NCI-H1417 (cell line): ENCODE measurements at regions not wholly inside any gene's neighbourhood (a gene's known extent, or its start where the extent isn't known, plus 50 kb on each side); places are given as distances from the start of the nearest gene placed in this dataset.
A peak's percentile ranks its signal among the peaks of the same experiment; 100 is the strongest.
"Not testable (repeated sequence)": the region's sequence is repeated elsewhere in the genome, so short reads cannot be mapped to it uniquely, and the experiment has no call there.

ENCODE experiments used
- DNase-seq, 3 experiments: peaks; one replicate each; lab custom pipeline; 2025; lab: John Stamatoyannopoulos, UW

DNA sequence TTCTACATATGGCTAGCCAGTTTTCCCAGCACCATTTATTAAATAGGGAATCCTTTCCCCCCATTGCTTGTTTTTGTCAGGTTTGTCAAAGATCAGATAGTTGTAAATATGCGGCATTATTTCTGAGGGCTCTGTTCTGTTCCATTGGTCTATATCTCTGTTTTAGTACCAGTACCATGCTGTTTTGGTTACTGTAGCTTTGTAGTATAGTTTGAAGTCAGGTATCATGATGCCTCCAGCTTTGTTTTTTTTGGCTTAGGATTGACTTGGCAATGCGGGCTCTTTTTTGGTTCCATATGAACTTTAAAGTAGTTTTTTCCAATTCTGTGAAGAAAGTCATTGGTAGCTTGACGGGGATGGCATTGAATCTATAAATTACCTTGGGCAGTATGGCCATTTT is 60.0 kb upstream of the GPC3 start:
- not testable (repeated sequence) for DNase-seq

DNA sequence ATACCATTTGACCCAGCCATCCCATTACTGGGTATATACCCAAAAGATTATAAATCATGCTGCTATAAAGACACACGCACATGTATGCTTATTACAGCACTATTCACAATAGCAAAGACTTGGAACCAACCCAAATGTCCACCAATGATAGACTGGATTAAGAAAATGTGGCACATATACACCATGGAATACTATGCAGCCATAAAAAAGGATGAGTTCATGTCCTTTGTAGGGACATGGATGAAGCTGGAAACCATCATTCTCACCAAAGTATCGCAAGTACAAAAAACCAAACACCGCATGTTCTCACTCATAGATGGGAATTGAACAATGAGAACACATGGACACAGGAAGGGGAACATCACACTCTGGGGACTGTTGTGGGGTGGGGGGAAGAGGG is 81.7 kb upstream of the GPC3 start:
- DNase-seq, result not testable (repeated sequence)

DNA sequence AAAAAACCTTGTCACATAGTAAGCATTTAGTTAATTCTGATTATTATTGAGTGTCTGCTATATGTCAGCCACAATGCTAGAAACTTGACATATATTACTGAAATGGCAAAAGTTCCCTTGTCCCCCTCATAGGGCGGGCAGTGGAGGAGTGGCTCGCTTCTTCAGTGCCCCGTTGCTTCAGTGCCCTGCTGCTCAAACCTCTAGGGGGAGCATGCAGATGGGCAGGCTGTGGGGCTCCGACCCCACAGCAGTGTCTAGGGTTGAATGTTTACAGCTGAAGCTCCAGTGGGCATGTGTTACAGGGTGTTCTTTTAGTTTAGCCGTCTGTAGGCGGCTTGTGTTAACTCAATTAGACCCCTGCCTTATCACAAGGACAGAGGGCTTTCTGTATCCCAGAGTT is 86.5 kb upstream of the GPC3 start:
- DNase-seq, result not testable (repeated sequence)

DNA sequence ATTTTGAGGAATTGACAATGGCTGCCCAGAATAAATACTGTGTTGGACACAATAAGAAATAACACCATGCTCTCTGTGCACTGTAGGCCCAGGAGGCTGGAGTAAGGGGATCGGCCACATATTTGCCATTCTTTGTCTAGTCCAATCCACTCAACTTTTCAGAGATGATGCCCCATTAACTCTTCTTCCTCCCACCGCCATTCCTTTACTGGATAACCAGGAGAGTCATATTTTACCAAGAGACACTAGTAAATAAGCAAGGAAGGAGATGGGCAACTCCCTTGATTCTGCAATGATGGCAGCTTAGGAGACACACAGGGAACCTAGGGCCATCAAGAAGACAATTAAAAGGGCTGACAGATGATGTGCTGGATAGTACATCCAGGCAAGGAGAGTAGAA is 87.9 kb upstream of the GPC3 start:
- DNase-seq, result no peak

DNA sequence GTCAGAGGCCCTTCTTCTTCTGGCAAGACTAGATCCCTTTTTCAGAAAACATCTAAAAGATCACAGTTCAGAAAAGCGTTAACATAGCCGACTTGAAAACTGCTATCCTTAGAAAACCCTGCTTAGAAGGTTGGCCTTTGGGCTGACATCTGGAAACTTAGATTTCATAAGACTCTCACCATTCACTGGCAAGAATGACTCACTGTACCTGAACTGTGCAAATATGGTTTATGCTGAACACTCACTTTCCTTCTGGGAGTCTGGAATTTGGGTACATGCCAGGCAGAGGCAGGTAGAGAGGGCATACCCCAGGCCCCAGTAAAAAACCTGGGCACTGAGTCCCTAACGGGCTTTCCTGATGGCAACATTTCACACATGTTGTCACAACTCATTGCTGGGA is 88.8 kb upstream of the GPC3 start:
- DNase-seq, result no peak

DNA sequence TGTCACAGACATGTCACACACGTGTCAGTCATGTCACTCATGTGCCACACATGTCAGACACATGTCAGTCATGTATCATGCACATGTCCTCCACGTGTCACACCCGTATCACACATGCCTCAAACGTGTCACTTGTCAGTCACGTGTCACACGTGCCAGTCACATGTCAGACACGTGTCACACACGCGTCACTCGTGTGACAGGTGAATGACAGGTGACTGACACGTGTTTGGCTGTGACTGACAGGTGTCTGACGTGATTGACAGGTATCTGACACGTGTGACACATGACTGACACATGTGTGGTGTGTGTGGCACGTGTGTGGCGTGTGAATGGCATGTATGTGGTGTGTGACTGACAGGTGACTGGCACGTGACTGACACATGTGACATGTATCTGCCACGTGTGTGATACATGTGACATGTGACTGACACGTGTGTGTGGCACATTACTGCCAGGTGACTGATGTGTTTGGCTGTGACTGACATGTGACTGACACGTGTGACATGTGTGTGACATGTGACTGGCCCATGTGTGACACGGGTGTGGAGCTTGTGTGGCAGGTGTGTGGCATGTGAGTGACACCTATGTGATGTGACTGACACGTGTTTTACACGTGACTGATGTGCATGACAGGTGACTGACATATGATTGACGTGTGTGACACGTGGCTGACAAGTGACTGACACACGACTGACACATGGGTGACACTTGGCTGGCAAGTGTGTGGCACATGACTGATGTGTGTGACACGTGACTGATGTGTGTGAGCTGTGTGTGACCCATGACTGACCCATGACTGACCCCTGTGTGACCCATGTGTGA is 90.7 kb upstream of the GPC3 start:
- no peak for DNase-seq

DNA sequence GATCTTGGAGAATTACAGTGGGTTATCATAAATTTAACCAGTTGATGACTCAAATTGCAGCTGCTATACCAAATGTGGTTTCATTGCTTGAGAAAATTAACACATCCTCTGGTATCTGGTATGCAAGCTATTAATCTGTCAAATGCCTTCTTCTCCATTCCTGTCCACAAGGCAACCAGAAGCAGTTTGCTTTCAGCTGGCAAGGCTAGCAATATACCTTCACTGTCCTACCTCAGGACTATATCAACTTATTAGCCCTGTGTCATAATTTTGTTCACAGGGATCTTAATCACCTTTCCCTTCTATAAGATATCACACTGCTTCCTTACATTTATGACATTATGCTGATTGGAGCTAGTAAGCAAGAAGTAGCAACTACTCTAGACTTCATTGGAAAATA is 110.0 kb upstream of the GPC3 start:
- DNase-seq, result no peak

DNA sequence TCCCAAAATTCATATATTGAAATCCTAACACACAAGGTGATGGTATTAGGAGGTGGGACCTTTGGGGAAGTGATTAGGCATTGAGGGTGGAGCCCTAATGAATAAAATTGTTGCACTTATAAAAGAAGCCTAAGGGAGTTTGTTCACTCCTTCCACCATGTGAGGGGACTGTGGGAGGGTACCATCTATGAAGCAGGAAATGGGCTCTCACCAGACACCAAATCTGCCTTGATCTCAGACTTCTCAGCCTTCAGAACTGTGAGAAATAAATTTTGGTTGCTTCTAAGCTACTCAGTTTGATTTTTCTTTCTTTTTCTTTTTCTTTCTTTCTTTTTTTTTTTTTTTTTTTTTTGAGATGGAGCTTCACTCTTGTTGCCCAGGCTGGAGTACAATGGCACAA is 116.2 kb upstream of the GPC3 start:
- no peak for DNase-seq

DNA sequence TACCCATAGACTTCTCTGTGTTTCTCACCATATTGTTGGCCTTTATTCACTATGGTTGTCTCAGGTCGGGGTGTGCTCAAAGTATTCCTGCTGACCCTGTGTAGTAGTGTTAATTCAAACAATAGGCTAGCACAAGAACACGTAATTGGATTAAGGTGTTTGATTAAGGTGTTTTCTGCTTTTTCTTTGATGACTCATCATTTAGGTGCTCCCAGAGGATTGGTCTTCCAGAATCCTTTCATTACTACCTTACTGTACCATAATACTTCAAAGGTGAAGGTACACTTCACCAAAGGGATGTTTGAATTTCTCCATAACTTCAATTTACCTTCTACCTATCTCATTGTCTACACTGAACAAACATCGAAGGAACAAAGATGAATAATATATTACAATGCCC is 121.7 kb upstream of the CCDC160 start:
- no peak for DNase-seq

DNA sequence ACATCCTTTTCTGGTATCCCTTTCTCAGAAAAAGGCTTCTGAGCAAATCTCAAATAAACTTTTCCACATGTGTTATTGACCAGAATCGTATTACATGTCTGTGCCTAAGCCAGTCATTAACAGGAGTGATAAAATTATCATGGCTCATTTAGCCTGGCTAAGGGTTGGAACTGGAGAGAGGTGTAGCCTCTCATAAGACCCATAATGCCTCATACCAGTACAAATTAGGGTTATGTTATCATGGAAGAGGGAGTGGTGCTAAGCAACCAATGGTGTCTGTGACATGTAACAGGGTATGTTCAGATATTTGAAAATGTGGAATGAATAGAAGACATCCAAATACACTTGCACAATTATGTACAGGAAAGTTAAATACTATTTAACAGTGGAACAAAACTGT is 99.6 kb upstream of the CCDC160 start:
- DNase-seq, result no peak

DNA sequence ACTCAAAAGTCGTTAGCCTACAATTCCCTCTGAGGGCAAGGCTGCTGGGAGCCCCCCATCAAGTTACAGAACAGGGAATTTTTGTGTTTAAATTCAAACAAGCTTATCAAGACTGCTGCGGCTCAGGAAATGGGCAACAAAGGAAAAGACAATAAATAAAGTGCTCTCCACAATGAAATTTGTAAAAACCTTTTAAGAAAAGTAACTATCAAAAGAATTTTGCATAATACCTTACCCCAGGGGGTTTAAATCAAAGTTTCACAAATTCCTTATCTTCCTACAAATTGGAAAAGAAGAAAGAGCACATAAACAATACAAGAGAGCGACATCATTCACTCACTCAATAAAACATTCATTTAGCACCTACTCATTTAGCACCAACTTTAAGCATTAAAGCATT is 97.9 kb upstream of the CCDC160 start:
- no peak for DNase-seq

DNA sequence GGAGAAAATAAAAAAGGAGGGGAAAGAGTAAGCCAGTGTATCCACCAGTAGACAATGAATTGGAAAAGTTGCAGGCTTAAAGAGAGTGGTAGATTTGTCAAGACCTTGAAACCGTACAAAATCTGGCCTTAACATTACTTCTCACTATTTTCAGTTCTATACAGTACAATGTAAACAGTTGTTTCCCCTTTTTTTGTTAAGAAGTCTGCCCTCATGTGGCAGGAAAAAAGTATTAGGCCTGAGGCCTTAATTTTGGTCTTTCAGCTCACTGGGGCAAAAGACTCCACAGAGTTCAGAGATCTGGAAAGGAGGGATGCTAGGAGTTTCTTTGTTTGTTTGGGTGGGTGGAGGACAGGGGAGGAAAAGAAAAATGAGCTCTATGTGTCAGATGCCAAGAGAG is 92.8 kb upstream of the CCDC160 start:
- peak in 1 of 3 experiments; percentile 48 for DNase-seq

DNA sequence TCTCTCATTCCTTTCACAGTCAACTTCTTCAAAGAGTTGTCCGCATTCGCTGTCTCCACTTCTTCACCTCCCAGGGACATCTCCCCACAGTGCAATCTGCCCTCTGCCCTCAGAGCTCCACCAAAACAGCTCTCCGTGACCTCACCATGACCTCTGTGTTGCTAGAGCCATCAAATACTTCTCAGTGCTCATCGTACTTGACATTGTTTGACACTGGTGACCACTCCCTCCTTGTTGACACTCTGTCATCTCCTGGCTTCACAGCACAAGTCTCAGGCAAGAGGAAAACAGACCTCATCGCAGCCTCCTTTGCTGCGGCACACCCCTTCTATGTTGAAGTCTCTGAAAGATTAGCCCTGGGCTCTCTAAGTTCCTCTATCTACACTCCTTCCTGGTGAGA is 90.5 kb upstream of the CCDC160 start:
- DNase-seq, result no peak

DNA sequence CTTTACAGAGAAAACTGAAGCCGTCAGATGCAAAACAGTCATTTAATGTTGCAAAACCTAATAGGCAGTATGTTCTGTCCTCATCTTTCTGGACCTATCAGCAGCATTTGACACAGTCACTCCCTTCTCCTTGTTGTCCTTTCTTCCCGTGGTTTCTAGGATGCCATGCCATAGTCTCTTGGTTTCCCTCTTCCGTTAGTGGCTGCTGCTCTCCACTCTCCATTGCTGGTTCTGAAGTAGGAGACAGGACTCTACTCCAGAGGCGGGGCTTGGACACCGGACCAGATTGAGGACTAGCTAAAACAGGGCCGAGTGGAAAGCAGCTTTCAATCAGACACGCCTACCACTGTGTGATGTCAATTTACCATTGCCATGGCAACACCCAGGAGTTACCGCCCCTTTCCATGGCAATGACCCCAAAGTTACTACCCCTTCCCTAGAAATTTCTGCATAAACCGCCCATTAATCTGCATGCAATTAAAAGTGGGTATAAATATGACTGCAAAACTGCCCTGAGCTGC is 88.8 kb upstream of the CCDC160 start:
- DNase-seq, result no peak

DNA sequence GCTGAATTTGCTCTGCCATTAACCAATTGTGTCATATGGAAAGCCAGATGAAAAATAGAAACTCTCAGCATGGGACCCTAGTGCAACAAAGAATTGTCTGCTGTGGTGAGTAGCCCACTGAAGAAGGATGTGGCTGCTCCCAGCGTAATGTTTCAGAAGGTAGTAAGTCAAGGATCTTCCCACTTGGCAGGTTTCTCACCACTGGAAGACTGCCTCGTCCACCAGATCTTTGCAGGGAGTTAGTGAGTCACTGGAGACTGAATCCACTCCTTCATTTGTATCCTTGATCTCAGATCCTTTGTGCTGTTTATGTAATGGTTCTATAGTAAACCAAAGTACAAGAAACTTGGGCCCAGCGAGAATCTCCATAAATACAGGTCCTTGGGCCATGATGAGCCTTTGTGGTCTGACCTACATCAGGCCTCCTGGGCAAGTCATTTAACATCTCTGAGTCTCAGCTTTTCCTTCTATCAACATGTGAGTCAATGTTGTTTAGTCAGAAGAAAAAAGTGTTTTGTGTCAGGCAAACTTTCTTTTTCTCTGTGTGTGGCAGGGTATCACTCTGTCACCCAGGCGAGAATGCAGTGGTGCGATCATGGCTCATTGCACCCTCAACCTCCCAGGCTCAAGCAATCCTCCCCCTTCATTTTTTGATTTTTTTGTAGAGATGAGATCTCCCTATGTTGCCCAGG is 78.0 kb upstream of the CCDC160 start:
- DNase-seq, result no peak

DNA sequence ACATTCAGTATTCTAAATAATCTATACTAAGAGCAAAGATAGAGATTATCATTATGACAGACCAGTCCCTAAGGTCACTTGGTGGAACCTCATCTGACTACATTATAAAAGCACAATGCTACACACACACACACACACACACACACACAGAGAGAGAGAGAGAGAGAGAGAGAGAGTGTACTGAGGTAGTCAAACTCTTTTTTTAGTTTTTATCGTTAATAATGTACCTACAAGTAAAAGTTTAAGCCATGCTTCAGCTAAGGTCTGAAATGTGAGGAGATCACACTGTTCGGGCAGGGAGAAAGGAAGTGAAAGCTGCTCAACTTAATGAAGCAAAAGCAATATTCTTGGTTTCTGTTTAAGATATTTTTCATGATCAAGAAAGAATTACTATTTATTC is 75.8 kb upstream of the CCDC160 start:
- DNase-seq, result no peak

DNA sequence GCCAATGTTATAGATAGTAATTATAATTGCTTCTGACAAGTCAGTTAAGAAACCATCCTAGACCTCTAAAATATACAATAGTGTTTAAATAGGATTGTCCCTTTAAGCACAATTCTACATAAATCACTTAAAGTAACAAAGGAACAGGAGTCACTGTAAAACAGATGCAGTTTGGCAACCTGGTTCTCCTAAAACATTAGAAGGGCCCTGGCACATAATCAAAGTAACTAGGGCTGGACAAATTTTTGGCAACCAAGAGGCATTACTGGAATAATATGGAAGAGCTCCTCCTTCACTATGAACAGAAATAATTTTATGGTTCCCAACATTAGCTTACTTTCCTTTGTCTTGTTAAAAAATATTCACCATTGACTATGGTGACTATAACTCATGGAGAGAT is 75.0 kb upstream of the CCDC160 start:
- DNase-seq, result no peak

DNA sequence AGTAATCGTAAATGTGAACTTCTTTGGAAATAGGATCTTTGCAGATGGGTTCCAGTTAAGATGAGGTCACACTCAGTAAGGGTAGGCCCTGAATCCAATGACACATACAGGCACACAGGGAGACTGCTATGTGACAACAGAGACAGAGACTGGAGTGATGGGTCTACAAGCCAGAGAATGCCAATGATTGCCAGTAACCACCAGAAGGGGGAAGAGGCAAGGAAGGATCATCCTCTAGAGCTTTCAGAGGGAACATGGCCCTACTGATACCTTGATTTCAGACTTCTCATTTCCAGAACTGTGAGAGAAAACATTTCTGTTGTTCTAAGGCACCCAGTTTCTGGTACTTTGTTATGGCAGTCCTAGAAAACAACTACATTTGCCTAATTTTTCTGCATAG is 73.1 kb upstream of the CCDC160 start:
- DNase-seq, result no peak

DNA sequence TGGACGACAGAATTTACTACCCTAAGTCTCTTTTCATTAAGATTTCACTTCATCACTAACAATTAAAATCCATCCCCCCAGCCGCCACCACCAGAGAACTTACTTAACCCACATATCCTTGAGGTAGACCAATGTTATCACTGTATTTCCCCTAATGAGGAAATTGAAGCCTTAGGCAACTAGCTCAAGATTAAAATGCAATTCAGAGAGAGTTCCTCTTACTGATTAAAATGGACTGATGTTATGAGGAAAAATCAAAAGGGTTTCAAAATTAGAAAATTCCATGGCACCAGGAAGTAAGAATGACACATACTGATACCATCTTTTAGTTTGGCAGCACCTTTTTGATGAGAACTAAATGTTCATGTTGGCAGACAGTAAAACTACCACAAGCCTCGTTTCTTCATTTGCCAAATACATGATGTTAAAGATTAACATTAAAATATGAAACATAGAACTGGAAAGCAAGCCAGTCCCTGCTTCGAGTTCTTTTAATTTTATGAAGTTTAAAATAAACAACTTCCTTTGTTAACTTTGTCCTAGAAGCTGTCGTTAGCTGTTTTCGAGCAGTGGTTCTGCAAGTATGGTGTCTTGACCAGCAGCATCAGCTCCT is 69.3 kb upstream of the CCDC160 start:
- DNase-seq, result no peak

DNA sequence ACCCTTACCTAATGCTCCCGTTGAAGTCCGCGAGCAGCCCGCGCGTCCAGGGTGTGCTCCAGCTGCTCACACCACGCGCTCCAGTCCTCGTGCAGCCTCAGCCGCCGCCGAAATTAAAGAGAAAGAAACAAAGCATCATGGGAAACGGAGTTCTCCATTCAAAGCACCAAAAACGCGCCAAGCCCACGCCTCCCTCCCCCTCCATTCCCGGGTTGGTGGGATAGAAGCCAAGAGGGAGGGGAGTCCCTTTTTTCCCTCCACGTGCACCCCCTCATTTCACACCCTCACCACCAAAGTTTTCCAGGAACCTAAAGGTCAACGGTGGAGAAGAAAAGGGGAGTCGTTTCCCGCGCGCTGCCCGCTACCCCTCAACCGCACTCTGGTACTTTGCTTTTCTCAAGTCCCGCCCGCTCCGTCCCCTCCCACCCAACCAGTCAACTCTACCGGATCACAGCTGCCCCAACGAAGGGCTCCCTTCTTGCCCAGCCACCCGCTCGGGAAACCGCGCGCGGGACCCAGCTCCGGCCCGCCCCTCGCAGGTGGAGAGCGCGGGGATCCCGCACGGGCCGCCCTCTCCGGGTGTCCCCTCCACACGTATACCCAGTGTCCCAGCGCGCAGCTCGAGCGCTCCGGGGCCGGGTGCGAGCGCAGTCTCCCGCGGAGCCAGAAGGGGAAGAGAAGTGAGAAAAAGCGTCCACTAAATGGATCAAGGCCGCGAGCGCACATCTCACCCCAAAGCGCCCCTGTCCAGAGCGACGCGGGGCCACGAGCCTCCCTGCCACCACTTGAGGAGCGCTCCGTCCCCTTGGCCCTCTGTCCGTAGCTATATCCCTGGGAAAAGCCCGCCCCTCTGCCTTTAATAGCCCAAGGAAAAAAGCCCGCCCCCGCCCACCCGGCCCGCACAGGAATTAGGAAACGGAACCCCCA is 65.1 kb upstream of the CCDC160 start:
- DNase-seq, result peak in 2 of 3 experiments; percentile 89 to 93

DNA sequence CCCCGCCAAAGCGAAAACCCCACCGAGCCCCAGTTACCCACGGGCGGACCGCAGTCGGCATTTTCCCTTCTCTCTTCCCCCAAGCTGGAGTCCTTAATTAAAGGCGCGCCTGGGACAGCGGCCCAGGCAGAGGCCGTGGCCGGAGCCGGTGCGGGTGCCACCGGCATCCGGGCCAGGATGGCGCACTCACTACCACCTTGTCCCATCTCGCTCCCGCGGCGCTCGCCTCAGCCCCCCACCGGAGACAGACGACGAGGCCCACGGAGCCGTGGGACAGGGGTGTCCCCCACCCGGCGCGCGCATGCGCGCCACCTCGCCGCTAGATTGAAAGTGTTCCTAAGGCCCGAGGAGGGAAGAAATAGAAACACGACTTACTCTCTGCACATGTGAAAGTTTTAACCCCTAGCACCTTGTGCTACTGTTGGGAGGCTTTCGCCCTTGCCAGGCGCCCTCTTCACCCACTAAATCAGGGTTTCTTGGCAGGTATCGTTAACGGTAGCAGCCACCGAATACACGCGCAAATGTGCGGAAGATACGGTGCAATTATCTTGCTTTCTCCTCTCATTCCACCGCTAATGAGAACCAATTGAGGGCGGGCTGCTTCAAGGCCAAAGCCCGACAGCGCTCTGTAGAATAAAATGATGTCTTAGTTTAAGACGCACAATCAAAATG is 64.3 kb upstream of the CCDC160 start:
- peak in 2 of 3 experiments; percentile 66 for DNase-seq
